B cell (primary cell): ENCODE measurements at regions not wholly inside any gene's neighbourhood (a gene's known extent, or its start where the extent isn't known, plus 50 kb on each side); places are given as distances from the start of the nearest gene placed in this dataset.

ENCODE experiments used
- ATAC-seq: fragments of 200-7000 bp; cut with Tn5 transposase; one replicate; pipeline ENCODE4 v1.10.0; 2021; ENCODE audit warnings: low read depth, mild to moderate bottlenecking, moderate number of reproducible peaks, moderate library complexity
- CTCF ChIA-PET: fragments of 350-600 bp; sonication (Branson Sonifier 250); formaldehyde crosslinking; loops from one replicate; lab custom pipeline; 2021; ENCODE audit warnings: antibody characterized with exemption, inconsistent platforms; lab: Charles Lee
- POLR2A ChIA-PET: fragments of 350-600 bp; sonication (Branson Sonifier 250); formaldehyde crosslinking; loops from one replicate; lab custom pipeline; 2021; ENCODE audit warnings: antibody characterized with exemption; lab: Charles Lee
- DNase-seq: peaks from one replicate; pipeline ENCODE4 v3.0.0; 2013
- H2AFZ ChIP-seq: 2 replicates; pipeline ENCODE4 v1.6.1; 2012; ENCODE audit warnings: mild to moderate bottlenecking, low read depth, low read length; ENCODE audit not compliant: insufficient read depth, poor library complexity, severe bottlenecking
- H3K27ac ChIP-seq, 2 donors: 1 replicate in 1 of 2; 2 replicates in 1 of 2; pipeline ENCODE4 v1.5.1; 2012 to 2013; ENCODE audit warnings: low read length in 2 of 2, mild to moderate bottlenecking in 2 of 2, moderate library complexity in 1 of 2
- H3K27me3 ChIP-seq, 4 experiments: fragments of 200-600 bp in 1 of 4; sonication (generic) in 1 of 4; replicated peaks in 1 of 4; 1 replicate in 2 of 4; 2 replicates in 2 of 4; pipeline versions ENCODE4 v1.6.1 to v1.7.0; 2013 to 2016; ENCODE audit warnings: low read length in 3 of 4, mild to moderate bottlenecking in 2 of 4, mixed read lengths in 1 of 4, moderate library complexity in 1 of 4; ENCODE audit not compliant: insufficient read depth in 4 of 4, control insufficient read depth in 3 of 4; ENCODE audit errors: control extremely low read depth in 1 of 4
- H3K36me3 ChIP-seq, 2 experiments: replicated peaks in 1 of 2; 1 replicate in 1 of 2; 2 replicates in 1 of 2; pipeline versions ENCODE4 v1.6.1 to v1.7.1; 2013; ENCODE audit warnings: low read length in 1 of 2; ENCODE audit not compliant: insufficient read depth in 2 of 2, control insufficient read depth in 1 of 2; ENCODE audit errors: control extremely low read depth in 1 of 2, extremely low read depth in 1 of 2
- H3K4me1 ChIP-seq, 2 donors: fragments of 200-600 bp in 1 of 2; sonication (generic) in 1 of 2; 1 replicate in 1 of 2; 2 replicates in 1 of 2; pipeline versions ENCODE4 v1.5.1 to v1.6.1; 2013 to 2017; ENCODE audit warnings: low read length in 2 of 2; ENCODE audit not compliant: control insufficient read depth in 2 of 2, insufficient read depth in 2 of 2
- H3K4me2 ChIP-seq: replicated peaks from 2 replicates; pipeline ENCODE3; 2012; ENCODE audit warnings: mild to moderate bottlenecking, low read depth, low read length; ENCODE audit not compliant: poor library complexity, severe bottlenecking
- H3K4me3 ChIP-seq, 5 experiments: fragments of 200-600 bp in 1 of 5; sonication (generic) in 1 of 5; 1 replicate in 3 of 5; 2 replicates in 2 of 5; pipeline versions ENCODE4 v1.5.1 to v1.7.0; 2011 to 2016; ENCODE audit warnings: low read length in 4 of 5, mild to moderate bottlenecking in 4 of 5, low read depth in 2 of 5, control low read depth in 1 of 5, moderate library complexity in 1 of 5; ENCODE audit not compliant: insufficient read depth in 1 of 5; ENCODE audit errors: control extremely low read depth in 1 of 5, extremely low read depth in 1 of 5
- H3K79me2 ChIP-seq: fragments of 200-600 bp; sonication (generic); one replicate; pipeline ENCODE4 v1.6.0; 2016; ENCODE audit warnings: low read length; ENCODE audit not compliant: control insufficient read depth, insufficient read depth
- H3K9ac ChIP-seq: fragments of 200-600 bp; sonication (generic); 2 replicates; pipeline ENCODE4 v1.6.1; 2017; ENCODE audit warnings: mild to moderate bottlenecking, low read length, moderate library complexity
- H3K9me3 ChIP-seq, 3 donors: one replicate each; pipeline versions ENCODE4 v1.6.1 to v1.7.1; 2013; ENCODE audit warnings: low read length in 2 of 3; ENCODE audit not compliant: control insufficient read depth in 2 of 3, insufficient read depth in 1 of 3; ENCODE audit errors: control extremely low read depth in 1 of 3
- H4K20me1 ChIP-seq: 2 replicates; pipeline ENCODE4 v1.6.0; 2012; ENCODE audit warnings: mild to moderate bottlenecking, low read length; ENCODE audit not compliant: insufficient read depth, control insufficient read depth, poor library complexity, severe bottlenecking
- H3K27ac Mint-ChIP-seq: one replicate; pipeline ENCODE4 v1.8.0; 2021; ENCODE audit warnings: mixed read lengths
- H3K27me3 Mint-ChIP-seq: one replicate; pipeline ENCODE4 v1.8.0; 2021; ENCODE audit warnings: mixed read lengths
- H3K4me1 Mint-ChIP-seq: one replicate; pipeline ENCODE4 v1.8.0; 2021; ENCODE audit warnings: mixed read lengths
- H3K4me3 Mint-ChIP-seq: one replicate; pipeline ENCODE4 v1.8.0; 2021; ENCODE audit warnings: mixed read lengths
- H3K9me3 Mint-ChIP-seq: one replicate; pipeline ENCODE4 v1.8.0; 2022; ENCODE audit warnings: mixed read lengths; ENCODE audit not compliant: insufficient read depth
- CTCF ChIP-seq: fragments of 200-600 bp; IDR thresholded peaks from one replicate; pipeline ENCODE4 v1.8.0; 2022; ENCODE audit warnings: antibody characterized with exemption, mild to moderate bottlenecking
- EZH2 ChIP-seq: IDR thresholded peaks from 2 replicates; pipeline ENCODE4 v1.6.1; 2012; ENCODE audit warnings: borderline replicate concordance, low read depth, mild to moderate bottlenecking, moderate library complexity, low read length; ENCODE audit not compliant: insufficient read depth, poor library complexity, severe bottlenecking
- WGBS: methylation state at CpG from one replicate; pipeline ENCODE4 v1.1.5; 2013; ENCODE audit warnings: missing lambda C conversion rate; ENCODE audit not compliant: insufficient coverage; 5-methylcytosine and 5-hydroxymethylcytosine counted together
- intact Hi-C: fragments of 100-400 bp; cut with micrococcal nuclease; formaldehyde crosslinking; loops from one replicate; pipeline ENCODE4 v1.10.0; 2022

DNA sequence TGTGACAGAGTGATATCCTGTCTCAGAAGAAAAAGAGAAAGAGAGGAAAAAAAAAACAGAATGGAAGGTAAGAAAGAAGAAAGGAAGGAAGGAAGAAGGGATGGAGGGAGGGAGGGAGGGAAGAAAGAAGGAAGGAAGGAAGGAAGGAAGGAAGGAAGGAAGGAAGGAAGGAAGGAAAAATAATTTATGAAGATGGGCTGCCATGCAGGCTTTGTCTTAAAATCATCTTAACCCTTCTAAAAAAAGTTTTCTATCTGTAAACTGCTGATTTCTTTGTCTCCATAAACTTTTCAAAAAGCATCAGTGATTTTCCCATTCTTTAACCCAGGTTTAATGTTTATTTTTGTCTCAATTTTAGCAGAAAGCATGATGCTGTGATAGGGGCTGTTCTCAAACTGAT lies 1154.1 kb upstream of the CDH6 start:
- H3K4me1 Mint-ChIP-seq: no peaks in the 10 kb centered on the region
- intact Hi-C loops: no loop called here
- no peaks in the 10 kb centered on the region for H3K79me2 ChIP-seq

DNA sequence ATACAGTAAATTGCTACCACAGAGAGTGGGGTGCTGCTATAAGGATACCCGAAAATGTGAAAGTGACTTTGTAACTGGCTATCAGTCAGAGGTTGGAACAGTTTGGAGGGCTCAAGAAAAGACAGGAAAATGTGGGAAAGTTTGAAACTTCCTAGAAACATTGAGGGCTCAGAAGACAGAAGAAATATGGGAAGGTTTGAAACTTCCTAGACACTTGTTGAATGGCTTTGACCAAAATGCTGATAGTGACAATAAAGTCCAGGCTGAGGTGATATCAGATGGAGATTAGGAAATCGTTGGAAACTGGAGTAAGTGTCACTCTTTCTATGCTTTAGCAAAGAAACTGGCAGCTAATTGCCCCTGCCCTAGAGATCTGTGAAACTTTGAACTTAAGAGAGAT lies 1158.6 kb upstream of the CDH6 start:
- H3K9ac ChIP-seq: no peak overlapping the region
- H3K4me1 Mint-ChIP-seq: no peaks in the 10 kb centered on the region
- no peak overlapping the region for H3K4me3 ChIP-seq
- ATAC-seq: no peak
- no peaks in the 10 kb centered on the region for H3K4me1 ChIP-seq
- WGBS: 70% methylated on average over 2 of the region's 2 CpGs
- ChIA-PET CTCF (no interaction called here), POLR2A (no interaction called here)
- H3K9me3 ChIP-seq: peaks cover 0 to 6% (median 0%) of the 10 kb centered on the region in 3 donors
- no peaks in the 10 kb centered on the region for H3K36me3 ChIP-seq
- H3K4me3 Mint-ChIP-seq: no peak overlapping the region
- H3K27me3 Mint-ChIP-seq: no peaks in the 10 kb centered on the region
- no peak overlapping the region for H3K27ac ChIP-seq
- intact Hi-C loops: no loop called here
- no peak overlapping the region for H3K27ac Mint-ChIP-seq
- H3K4me2 ChIP-seq: no peak overlapping the region
- no peak overlapping the region for H2AFZ ChIP-seq
- no peaks in the 10 kb centered on the region for H3K9me3 Mint-ChIP-seq
- no peaks in the 10 kb centered on the region for H3K27me3 ChIP-seq
- no peak for DNase-seq
- no peaks in the 10 kb centered on the region for H3K79me2 ChIP-seq
- no peaks in the 10 kb centered on the region for H4K20me1 ChIP-seq
- TF ChIP-seq EZH2 (no peak), CTCF (no peak)

More for the DNA sequence above, 1154.1 kb upstream of the CDH6 start:
- Histone ChIP-seq H3K4me2 (no peak overlapping the region), H3K27ac (no peak overlapping the region), H3K4me3 (no peak overlapping the region), H4K20me1 (no peaks in the 10 kb centered on the region), H2AFZ (no peak overlapping the region), H3K36me3 (no peaks in the 10 kb centered on the region), H3K9me3 (peaks cover 0 to 19% (median 0%) of the 10 kb centered on the region in 3 donors), H3K4me1 (no peaks in the 10 kb centered on the region), H3K27me3 (no peaks in the 10 kb centered on the region), H3K9ac (no peak overlapping the region)
- no peak for DNase-seq
- no peak overlapping the region for H3K27ac Mint-ChIP-seq
- POLR2A ChIA-PET: no interaction called here
- CTCF ChIA-PET: no interaction called here
- H3K27me3 Mint-ChIP-seq: no peaks in the 10 kb centered on the region
- no peak for ATAC-seq
- TF ChIP-seq EZH2 (no peak), CTCF (no peak)
- H3K9me3 Mint-ChIP-seq: no peaks in the 10 kb centered on the region
- no peak overlapping the region for H3K4me3 Mint-ChIP-seq
